Panc1 (cell line): ENCODE measurements at regions not wholly inside any gene's neighbourhood (a gene's known extent, or its start where the extent isn't known, plus 50 kb on each side); places are given as distances from the start of the nearest gene placed in this dataset.

Experiments used
- ATAC-seq: fragments of 200-7000 bp; cut with Tn5 transposase; 2 replicates; pipeline ENCODE4 v1.9.1; 2020; ENCODE audit warnings: mild to moderate bottlenecking, moderate library complexity
- BruUV-seq: library from RNA; stranded (reverse); fragments of 400-500 nt; replicated peaks from 2 replicates; lab custom pipeline; 2021; lab: Mats Ljungman, UMichigan
- CTCF ChIA-PET: fragments of 300-600 bp; sonication (Branson Sonifier 250); formaldehyde crosslinking; loops from one replicate; lab custom pipeline; 2022; ENCODE audit warnings: antibody characterized with exemption; lab: Charles Lee
- POLR2A ChIA-PET: fragments of 300-600 bp; sonication (Branson Sonifier 250); formaldehyde crosslinking; loops from one replicate; lab custom pipeline; 2022; ENCODE audit warnings: antibody characterized with exemption; lab: Charles Lee
- DNase-seq: peaks from one replicate; pipeline ENCODE4 v3.0.0-alpha.2; 2010; ENCODE audit warnings: low read depth, low spot score
- H3K27ac ChIP-seq: 2 replicates; pipeline ENCODE4 v1.5.1; 2011; ENCODE audit warnings: mild to moderate bottlenecking, low read length, inconsistent platforms
- H3K27me3 ChIP-seq: fragments of 200-500 bp; sonication (Bioruptor generic); 2 replicates; pipeline ENCODE4 v1.6.0; 2014; ENCODE audit warnings: low read length, inconsistent platforms; ENCODE audit not compliant: control insufficient read depth, insufficient read depth
- H3K36me3 ChIP-seq: fragments of 200-500 bp; sonication (Bioruptor generic); 2 replicates; pipeline ENCODE4 v1.5.1; 2014; ENCODE audit warnings: inconsistent platforms, mild to moderate bottlenecking, low read length, moderate library complexity; ENCODE audit not compliant: control insufficient read depth, insufficient read depth
- H3K4me1 ChIP-seq: 2 replicates; pipeline ENCODE4 v1.5.1; 2011; ENCODE audit warnings: inconsistent platforms, mild to moderate bottlenecking, low read length, moderate library complexity; ENCODE audit not compliant: control insufficient read depth, insufficient read depth
- H3K4me3 ChIP-seq, 2 experiments: 2 replicates each; pipeline ENCODE4 v1.5.1; 2011 to 2012; ENCODE audit warnings: low read depth in 2 of 2, low read length in 2 of 2, mild to moderate bottlenecking in 2 of 2, inconsistent platforms in 1 of 2, moderate library complexity in 1 of 2
- H3K9me3 ChIP-seq: fragments of 200-500 bp; sonication (Bioruptor generic); 2 replicates; pipeline ENCODE4 v1.5.1; 2014; ENCODE audit warnings: low read depth, mild to moderate bottlenecking, inconsistent platforms, low read length, moderate library complexity; ENCODE audit not compliant: control insufficient read depth, insufficient read depth
- POLR2AphosphoS5 ChIP-seq: IDR thresholded peaks from 2 replicates; pipeline ENCODE4 v1.6.1; 2012; ENCODE audit warnings: mild to moderate bottlenecking, low read depth, low read length, moderate library complexity
- SIN3A ChIP-seq: IDR thresholded peaks from 2 replicates; pipeline ENCODE4 v1.6.1; 2012; ENCODE audit warnings: low read depth, mild to moderate bottlenecking, low read length, moderate library complexity, borderline replicate concordance; ENCODE audit not compliant: insufficient read depth
- TCF7L2 ChIP-seq: IDR thresholded peaks from 2 replicates; pipeline ENCODE4 v1.6.1; 2011; ENCODE audit warnings: mild to moderate bottlenecking, low read depth, low read length, inconsistent platforms
- in situ Hi-C: cut with HindIII; loops from 2 replicates; pipeline ENCODE4 v1.10.0; 2016; ENCODE audit warnings: low sequenced_read_pairs, low pct_unique_long_range_greater_than_20kb
- intact Hi-C: fragments of 100-400 bp; cut with micrococcal nuclease; formaldehyde crosslinking; loops from one replicate; pipeline ENCODE4 v1.10.0; 2022; ENCODE audit not compliant: unreplicated experiment
- TF ChIP-seq, protein P1 (sequence below), 2 experiments: IDR thresholded peaks; 2 replicates each; pipeline ENCODE4 v1.6.1; 2011 to 2012; ENCODE audit warnings: low read depth in 2 of 2, control low read depth in 1 of 2, low read length in 1 of 2, mild to moderate bottlenecking in 1 of 2, moderate library complexity in 1 of 2; ENCODE audit not compliant: insufficient read depth in 1 of 2
- TF ChIP-seq, protein P2 (sequence below): fragments of 450-650 bp; IDR thresholded peaks from 2 replicates; pipeline ENCODE4 v1.5.1; 2017; ENCODE audit warnings: mild to moderate bottlenecking

- POLR2A ChIA-PET, result no interaction called here
- TF ChIP-seq, protein P1, sequence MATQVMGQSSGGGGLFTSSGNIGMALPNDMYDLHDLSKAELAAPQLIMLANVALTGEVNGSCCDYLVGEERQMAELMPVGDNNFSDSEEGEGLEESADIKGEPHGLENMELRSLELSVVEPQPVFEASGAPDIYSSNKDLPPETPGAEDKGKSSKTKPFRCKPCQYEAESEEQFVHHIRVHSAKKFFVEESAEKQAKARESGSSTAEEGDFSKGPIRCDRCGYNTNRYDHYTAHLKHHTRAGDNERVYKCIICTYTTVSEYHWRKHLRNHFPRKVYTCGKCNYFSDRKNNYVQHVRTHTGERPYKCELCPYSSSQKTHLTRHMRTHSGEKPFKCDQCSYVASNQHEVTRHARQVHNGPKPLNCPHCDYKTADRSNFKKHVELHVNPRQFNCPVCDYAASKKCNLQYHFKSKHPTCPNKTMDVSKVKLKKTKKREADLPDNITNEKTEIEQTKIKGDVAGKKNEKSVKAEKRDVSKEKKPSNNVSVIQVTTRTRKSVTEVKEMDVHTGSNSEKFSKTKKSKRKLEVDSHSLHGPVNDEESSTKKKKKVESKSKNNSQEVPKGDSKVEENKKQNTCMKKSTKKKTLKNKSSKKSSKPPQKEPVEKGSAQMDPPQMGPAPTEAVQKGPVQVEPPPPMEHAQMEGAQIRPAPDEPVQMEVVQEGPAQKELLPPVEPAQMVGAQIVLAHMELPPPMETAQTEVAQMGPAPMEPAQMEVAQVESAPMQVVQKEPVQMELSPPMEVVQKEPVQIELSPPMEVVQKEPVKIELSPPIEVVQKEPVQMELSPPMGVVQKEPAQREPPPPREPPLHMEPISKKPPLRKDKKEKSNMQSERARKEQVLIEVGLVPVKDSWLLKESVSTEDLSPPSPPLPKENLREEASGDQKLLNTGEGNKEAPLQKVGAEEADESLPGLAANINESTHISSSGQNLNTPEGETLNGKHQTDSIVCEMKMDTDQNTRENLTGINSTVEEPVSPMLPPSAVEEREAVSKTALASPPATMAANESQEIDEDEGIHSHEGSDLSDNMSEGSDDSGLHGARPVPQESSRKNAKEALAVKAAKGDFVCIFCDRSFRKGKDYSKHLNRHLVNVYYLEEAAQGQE (IDR thresholded peaks at IDR 0.05; ENCODE audit: insufficient read depth in 1 of 2, low read depth in 2 of 2, low read length in 1 of 2), result no peak
- TF ChIP-seq, protein P2, sequence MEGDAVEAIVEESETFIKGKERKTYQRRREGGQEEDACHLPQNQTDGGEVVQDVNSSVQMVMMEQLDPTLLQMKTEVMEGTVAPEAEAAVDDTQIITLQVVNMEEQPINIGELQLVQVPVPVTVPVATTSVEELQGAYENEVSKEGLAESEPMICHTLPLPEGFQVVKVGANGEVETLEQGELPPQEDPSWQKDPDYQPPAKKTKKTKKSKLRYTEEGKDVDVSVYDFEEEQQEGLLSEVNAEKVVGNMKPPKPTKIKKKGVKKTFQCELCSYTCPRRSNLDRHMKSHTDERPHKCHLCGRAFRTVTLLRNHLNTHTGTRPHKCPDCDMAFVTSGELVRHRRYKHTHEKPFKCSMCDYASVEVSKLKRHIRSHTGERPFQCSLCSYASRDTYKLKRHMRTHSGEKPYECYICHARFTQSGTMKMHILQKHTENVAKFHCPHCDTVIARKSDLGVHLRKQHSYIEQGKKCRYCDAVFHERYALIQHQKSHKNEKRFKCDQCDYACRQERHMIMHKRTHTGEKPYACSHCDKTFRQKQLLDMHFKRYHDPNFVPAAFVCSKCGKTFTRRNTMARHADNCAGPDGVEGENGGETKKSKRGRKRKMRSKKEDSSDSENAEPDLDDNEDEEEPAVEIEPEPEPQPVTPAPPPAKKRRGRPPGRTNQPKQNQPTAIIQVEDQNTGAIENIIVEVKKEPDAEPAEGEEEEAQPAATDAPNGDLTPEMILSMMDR, result no peak
- no peak for TF ChIP-seq POLR2AphosphoS5
- no peak for TF ChIP-seq SIN3A
- no peak for TF ChIP-seq TCF7L2
- ATAC-seq (no peak), DNase-seq (no peak)
- Histone ChIP-seq H3K9me3 (no peaks in the 10 kb centered on the region), H3K4me1 (no peaks in the 10 kb centered on the region), H3K27ac (no peak overlapping the region), H3K4me3 (no peak overlapping the region), H3K27me3 (no peaks in the 10 kb centered on the region), H3K36me3 (no peaks in the 10 kb centered on the region)
- in situ Hi-C loops, result no loop called here
- no TSS peak for BruUV-seq
- intact Hi-C loops, result no loop called here
- CTCF ChIA-PET, result no interaction called here
Observed at GRCh38 chr18:37956020-37956419, 390.4 kb upstream of the CELF4 start.

- TF ChIP-seq TCF7L2 (no peak), SIN3A (no peak), POLR2AphosphoS5 (no peak)
- TF ChIP-seq, protein P1 (IDR thresholded peaks at IDR 0.05; ENCODE audit: insufficient read depth in 1 of 2, low read depth in 2 of 2, low read length in 1 of 2), result no peak
- TF ChIP-seq, protein P2, result no peak
- no peak for ATAC-seq
- no TSS peak for BruUV-seq
- CTCF ChIA-PET, result no interaction called here
- POLR2A ChIA-PET, result no interaction called here
- Histone ChIP-seq H3K4me1 (no peaks in the 10 kb centered on the region), H3K9me3 (no peaks in the 10 kb centered on the region), H3K36me3 (no peaks in the 10 kb centered on the region), H3K4me3 (no peak overlapping the region), H3K27ac (no peak overlapping the region), H3K27me3 (no peaks in the 10 kb centered on the region)
- in situ Hi-C loops, result no loop called here
- intact Hi-C loops, result no loop called here
- DNase-seq, result no peak
Observed at GRCh38 chr18:37955201-37955600, 389.6 kb upstream of the CELF4 start.
